MM.1S (cell line): ENCODE measurements at regions not wholly inside any gene's neighbourhood (a gene's known extent, or its start where the extent isn't known, plus 50 kb on each side); places are given as distances from the start of the nearest gene placed in this dataset.

Source experiments
- DNase-seq: peaks from one replicate; pipeline ENCODE4 v3.0.0-alpha.2; 2015
- H2AFZ ChIP-seq: fragments of 300-600 bp; sonication (generic); 2 replicates; pipeline ENCODE4 v1.6.0; 2016; ENCODE audit warnings: antibody characterized with exemption, low read length
- H3F3A ChIP-seq: fragments of 300-600 bp; sonication (generic); 2 replicates; pipeline ENCODE4 v1.6.1; 2016; ENCODE audit warnings: mild to moderate bottlenecking, antibody characterized with exemption, low read length, moderate library complexity, mixed read lengths; ENCODE audit not compliant: insufficient read depth
- H3K27ac ChIP-seq: fragments of 300-600 bp; sonication (generic); 2 replicates; pipeline ENCODE4 v1.5.1; 2016; ENCODE audit warnings: mild to moderate bottlenecking, low read length
- H3K27me3 ChIP-seq: fragments of 300-600 bp; sonication (generic); replicated peaks from 2 replicates; pipeline ENCODE4 v1.6.0; 2016; ENCODE audit warnings: low read length; ENCODE audit not compliant: insufficient read depth
- H3K36me3 ChIP-seq: fragments of 300-600 bp; sonication (generic); replicated peaks from 2 replicates; pipeline ENCODE4 v1.6.1; 2016; ENCODE audit warnings: mild to moderate bottlenecking, low read length, mixed read lengths; ENCODE audit not compliant: insufficient read depth
- H3K4me1 ChIP-seq: fragments of 300-600 bp; sonication (generic); 2 replicates; pipeline ENCODE4 v1.6.1; 2016; ENCODE audit warnings: low read length, mixed read lengths
- H3K4me2 ChIP-seq: fragments of 300-600 bp; sonication (generic); 2 replicates; pipeline ENCODE4 v1.6.0; 2016; ENCODE audit warnings: low read depth, low read length
- H3K4me3 ChIP-seq: fragments of 300-600 bp; sonication (generic); 2 replicates; pipeline ENCODE4 v1.5.1; 2016; ENCODE audit warnings: low read length, mixed read lengths
- H3K79me2 ChIP-seq: fragments of 300-600 bp; sonication (generic); 2 replicates; pipeline ENCODE4 v1.6.1; 2016; ENCODE audit warnings: mixed run types, low read length, mixed read lengths
- H3K9ac ChIP-seq: fragments of 300-600 bp; sonication (generic); 2 replicates; pipeline ENCODE4 v1.6.1; 2016; ENCODE audit warnings: low read length, mixed read lengths
- H3K9me2 ChIP-seq: fragments of 300-600 bp; sonication (generic); replicated peaks from 2 replicates; pipeline ENCODE4 v1.6.1; 2016; ENCODE audit warnings: mild to moderate bottlenecking, low read length, mixed read lengths; ENCODE audit not compliant: insufficient read depth
- H3K9me3 ChIP-seq: fragments of 300-600 bp; sonication (generic); replicated peaks from 2 replicates; pipeline ENCODE4 v1.6.1; 2016; ENCODE audit warnings: mild to moderate bottlenecking, low read length, mixed read lengths; ENCODE audit not compliant: insufficient read depth
- H4K20me1 ChIP-seq: fragments of 300-600 bp; sonication (generic); 2 replicates; pipeline ENCODE4 v1.6.1; 2016; ENCODE audit warnings: mild to moderate bottlenecking, low read length, moderate library complexity, mixed read lengths; ENCODE audit not compliant: insufficient read depth
- CTCF ChIP-seq: fragments of 300-600 bp; sonication (generic); IDR thresholded peaks from 2 replicates; pipeline ENCODE4 v1.5.1; 2016; ENCODE audit warnings: antibody characterized with exemption, low read length, mixed read lengths
- EZH2 ChIP-seq: fragments of 300-600 bp; sonication (generic); optimal IDR thresholded peaks from 2 replicates; pipeline ENCODE3; 2017; ENCODE audit warnings: low read depth, mild to moderate bottlenecking, antibody characterized with exemption, low read length, mixed read lengths
- EZH2phosphoT487 ChIP-seq: fragments of 300-600 bp; sonication (generic); IDR thresholded peaks from 2 replicates; pipeline ENCODE4 v1.6.1; 2018; ENCODE audit warnings: antibody characterized with exemption, low read length

GRCh38 chr10:71133710-71134686, 78.4 kb upstream of the UNC5B start:
- H3K36me3 ChIP-seq = no peaks in the 10 kb centered on the region
- H3K9ac ChIP-seq = no peak overlapping the region
- no peak overlapping the region for H3K4me2 ChIP-seq
- TF ChIP-seq EZH2phosphoT487 (no peak), CTCF (no peak), EZH2 (no peak)
- no peak overlapping the region for H2AFZ ChIP-seq
- no peaks in the 10 kb centered on the region for H3F3A ChIP-seq
- H3K27ac ChIP-seq = no peak overlapping the region
- no peaks in the 10 kb centered on the region for H4K20me1 ChIP-seq
- no peak overlapping the region for H3K4me3 ChIP-seq
- no peaks in the 10 kb centered on the region for H3K9me3 ChIP-seq
- H3K9me2 ChIP-seq = no peaks in the 10 kb centered on the region
- no peaks in the 10 kb centered on the region for H3K4me1 ChIP-seq
- peaks cover 5% of the 10 kb centered on the region; the same call in 1 of the 2 replicates for H3K27me3 ChIP-seq
- no peaks in the 10 kb centered on the region for H3K79me2 ChIP-seq
- no peak for DNase-seq

- no peak for DNase-seq
- Histone ChIP-seq H3K4me3 (no peak overlapping the region), H3K36me3 (no peaks in the 10 kb centered on the region), H3K79me2 (no peaks in the 10 kb centered on the region), H4K20me1 (no peaks in the 10 kb centered on the region), H3K4me1 (no peaks in the 10 kb centered on the region), H3K9me2 (no peaks in the 10 kb centered on the region), H3K4me2 (no peak overlapping the region), H3K9ac (no peak overlapping the region), H3K27ac (no peak overlapping the region), H3F3A (no peaks in the 10 kb centered on the region), H3K9me3 (no peaks in the 10 kb centered on the region), H3K27me3 (peaks cover 5% of the 10 kb centered on the region; the same call in 1 of the 2 replicates), H2AFZ (no peak overlapping the region)
- TF ChIP-seq CTCF (no peak), EZH2 (no peak), EZH2phosphoT487 (no peak)
These were observed 77.6 kb upstream of the UNC5B start for GRCh38 chr10:71134732-71135211.

GRCh38 chr10:71135236-71135635, 77.1 kb upstream of the UNC5B start:
- H3K79me2 ChIP-seq = no peaks in the 10 kb centered on the region
- H3K4me3 ChIP-seq = no peak overlapping the region
- no peaks in the 10 kb centered on the region for H3F3A ChIP-seq
- no peaks in the 10 kb centered on the region for H4K20me1 ChIP-seq
- no peaks in the 10 kb centered on the region for H3K9me3 ChIP-seq
- H3K27ac ChIP-seq = no peak overlapping the region
- H3K9ac ChIP-seq = no peak overlapping the region
- no peaks in the 10 kb centered on the region for H3K36me3 ChIP-seq
- peaks cover 5% of the 10 kb centered on the region; the same call in 1 of the 2 replicates for H3K27me3 ChIP-seq
- no peak for DNase-seq
- no peaks in the 10 kb centered on the region for H3K9me2 ChIP-seq
- no peaks in the 10 kb centered on the region for H3K4me1 ChIP-seq
- H3K4me2 ChIP-seq = no peak overlapping the region
- TF ChIP-seq EZH2phosphoT487 (no peak), EZH2 (no peak), CTCF (no peak)
- H2AFZ ChIP-seq = no peak overlapping the region
